ENCODE measurements at regions not wholly inside any gene's neighbourhood (a gene's known extent, or its start where the extent isn't known, plus 50 kb on each side); places are given as distances from the start of the nearest gene placed in this dataset.

- no peak for TF ChIP-seq CTCF (IDR thresholded peaks at IDR 0.05; ENCODE audit: low read depth, low read length)
- no peak overlapping the region for H3K4me3 ChIP-seq (ENCODE audit: low read depth, low read length)
- in situ Hi-C loops (cut with HindIII; ENCODE audit: low sequenced_read_pairs) = no loop called here
- no peak for DNase-seq (ENCODE audit: low read depth, low spot score)
These were observed 2534.9 kb downstream of the PCDH7 start for GRCh38 chr4:33255094-33255493.

GRCh38 chr4:33255507-33255906, 2535.3 kb downstream of the PCDH7 start:
- no peak for TF ChIP-seq CTCF (IDR thresholded peaks at IDR 0.05; ENCODE audit: low read depth, low read length)
- no peak for DNase-seq (ENCODE audit: low read depth, low spot score)
- no peak overlapping the region for H3K4me3 ChIP-seq (ENCODE audit: low read depth, low read length)
- in situ Hi-C loops (cut with HindIII; ENCODE audit: low sequenced_read_pairs) = no loop called here

- peak; percentile 18 for DNase-seq (ENCODE audit: low read depth, low spot score)
- TF ChIP-seq CTCF (IDR thresholded peaks at IDR 0.05; ENCODE audit: low read depth, low read length) = no peak
- in situ Hi-C loops (cut with HindIII; ENCODE audit: low sequenced_read_pairs) = no loop called here
- no peak overlapping the region for H3K4me3 ChIP-seq (ENCODE audit: low read depth, low read length)
These were observed 2542.7 kb downstream of the PCDH7 start for GRCh38 chr4:33262824-33263223.

- in situ Hi-C loops (cut with HindIII; ENCODE audit: low sequenced_read_pairs) = no loop called here
- no peak for DNase-seq (ENCODE audit: low read depth, low spot score)
- no peak overlapping the region for H3K4me3 ChIP-seq (ENCODE audit: low read depth, low read length)
- TF ChIP-seq CTCF (IDR thresholded peaks at IDR 0.05; ENCODE audit: low read depth, low read length) = no peak
These were observed 2548.6 kb downstream of the PCDH7 start for GRCh38 chr4:33268776-33269175.

- H3K4me3 ChIP-seq (ENCODE audit: low read depth, low read length) = no peak overlapping the region
- no peak for TF ChIP-seq CTCF (IDR thresholded peaks at IDR 0.05; ENCODE audit: low read depth, low read length)
- DNase-seq (ENCODE audit: low read depth, low spot score) = no peak
- in situ Hi-C loops (cut with HindIII; ENCODE audit: low sequenced_read_pairs) = no loop called here
These were observed 2550.2 kb downstream of the PCDH7 start for GRCh38 chr4:33270403-33270802.

GRCh38 chr4:33272722-33273121, 2552.6 kb downstream of the PCDH7 start:
- no peak for TF ChIP-seq CTCF (IDR thresholded peaks at IDR 0.05; ENCODE audit: low read depth, low read length)
- no peak for DNase-seq (ENCODE audit: low read depth, low spot score)
- no peak overlapping the region for H3K4me3 ChIP-seq (ENCODE audit: low read depth, low read length)
- in situ Hi-C loops (cut with HindIII; ENCODE audit: low sequenced_read_pairs) = no loop called here

GRCh38 chr4:33283818-33284217, 2563.6 kb downstream of the PCDH7 start:
- no peak overlapping the region for H3K4me3 ChIP-seq (ENCODE audit: low read depth, low read length)
- in situ Hi-C loops (cut with HindIII; ENCODE audit: low sequenced_read_pairs) = no loop called here
- no peak for TF ChIP-seq CTCF (IDR thresholded peaks at IDR 0.05; ENCODE audit: low read depth, low read length)
- DNase-seq (ENCODE audit: low read depth, low spot score) = no peak

All from astrocyte of the spinal cord (primary cell).